Mammary epithelial cell (primary cell): ENCODE measurements at regions not wholly inside any gene's neighbourhood (a gene's known extent, or its start where the extent isn't known, plus 50 kb on each side); places are given as distances from the start of the nearest gene placed in this dataset.

Experiments
- CTCF ChIP-seq, 2 donors: IDR thresholded peaks in 1 of 2; conservative IDR thresholded peaks in 1 of 2; 2 replicates each; pipeline ENCODE4 v1.5.1; 2011 to 2012; ENCODE audit warnings: inconsistent platforms in 2 of 2, low read length in 2 of 2, mild to moderate bottlenecking in 2 of 2, control low read depth in 1 of 2, low read depth in 1 of 2; ENCODE audit not compliant: insufficient read depth in 1 of 2; ENCODE audit errors: extremely low read depth in 1 of 2
- EZH2 ChIP-seq: IDR thresholded peaks from 2 replicates; pipeline ENCODE4 v1.6.1; 2012; ENCODE audit warnings: low read length, inconsistent platforms, borderline replicate concordance

DNA sequence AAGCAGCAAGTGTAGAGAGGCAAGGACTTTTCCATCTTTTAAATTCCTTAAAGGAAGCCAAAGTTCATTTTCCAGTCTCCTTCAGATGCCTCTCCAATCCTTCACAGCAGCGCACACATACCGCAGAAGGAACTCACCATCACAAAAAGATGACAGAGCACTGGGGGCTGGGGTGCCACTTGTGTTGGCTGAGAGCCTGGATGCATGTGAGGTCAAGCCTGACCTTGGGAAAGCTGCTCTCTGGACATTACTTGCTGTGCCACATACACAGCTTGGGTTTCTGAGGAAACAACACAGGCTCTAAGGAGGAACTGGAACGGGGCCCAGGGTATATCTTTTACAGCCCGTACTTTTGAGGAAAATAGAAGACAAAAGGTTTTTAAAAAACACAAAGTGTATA lies 364.3 kb upstream of the MEX3C start:
- TF ChIP-seq EZH2, result no peak
- TF ChIP-seq CTCF (conservative IDR thresholded peaks at IDR 0.05 in 1 of 2, IDR thresholded peaks at IDR 0.05 in 1 of 2; ENCODE audit: extremely low read depth in 1 of 2, insufficient read depth in 1 of 2, low read depth in 1 of 2, low read length in 2 of 2), result no peak
